Loucy (cell line): ENCODE measurements at regions not wholly inside any gene's neighbourhood (a gene's known extent, or its start where the extent isn't known, plus 50 kb on each side); places are given as distances from the start of the nearest gene placed in this dataset.

Experiments used
- EZH2phosphoT487 ChIP-seq: fragments of 200-600 bp; IDR thresholded peaks from 2 replicates; pipeline ENCODE4 v1.6.1; 2018; ENCODE audit warnings: antibody characterized with exemption, mild to moderate bottlenecking, moderate library complexity, borderline replicate concordance
- TF ChIP-seq, protein P1 (sequence below): fragments of 200-600 bp; sonication (generic); conservative IDR thresholded peaks from 2 replicates; pipeline ENCODE4 v1.5.1; 2014; ENCODE audit warnings: mild to moderate bottlenecking, antibody characterized with exemption, low read length

DNA sequence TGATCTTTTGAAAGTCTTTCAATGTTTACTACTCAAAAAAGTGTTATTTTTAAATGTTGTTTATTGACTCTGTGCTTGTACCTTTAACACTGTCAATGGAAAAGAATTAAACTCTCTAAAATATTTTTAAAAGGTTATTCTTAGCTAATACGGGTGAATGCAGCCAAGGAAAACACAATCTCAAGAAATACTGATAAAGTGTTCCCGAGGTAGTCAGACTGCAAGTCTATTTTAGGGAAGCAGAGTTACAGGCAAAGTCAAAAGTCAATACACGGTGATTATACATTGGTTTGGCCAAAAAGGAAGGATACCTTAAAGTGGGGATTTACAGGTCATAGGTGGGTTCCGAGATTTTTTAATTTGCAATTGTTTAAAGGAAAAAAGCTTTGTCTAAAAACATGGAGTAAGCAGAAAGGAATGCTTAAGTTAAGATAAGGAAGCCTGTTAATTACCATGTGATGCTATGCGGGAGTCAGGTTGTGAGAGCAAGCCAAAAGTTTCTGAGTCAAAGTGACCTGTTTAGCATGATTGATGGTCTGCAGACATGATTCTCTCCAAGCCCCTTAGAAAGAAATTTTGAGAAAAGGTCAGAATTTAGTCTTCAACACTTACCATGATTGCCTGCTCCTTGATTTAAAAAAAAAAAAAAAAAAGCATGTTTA is 288.4 kb downstream of the KLHL4 start:
- TF ChIP-seq, protein P1, sequence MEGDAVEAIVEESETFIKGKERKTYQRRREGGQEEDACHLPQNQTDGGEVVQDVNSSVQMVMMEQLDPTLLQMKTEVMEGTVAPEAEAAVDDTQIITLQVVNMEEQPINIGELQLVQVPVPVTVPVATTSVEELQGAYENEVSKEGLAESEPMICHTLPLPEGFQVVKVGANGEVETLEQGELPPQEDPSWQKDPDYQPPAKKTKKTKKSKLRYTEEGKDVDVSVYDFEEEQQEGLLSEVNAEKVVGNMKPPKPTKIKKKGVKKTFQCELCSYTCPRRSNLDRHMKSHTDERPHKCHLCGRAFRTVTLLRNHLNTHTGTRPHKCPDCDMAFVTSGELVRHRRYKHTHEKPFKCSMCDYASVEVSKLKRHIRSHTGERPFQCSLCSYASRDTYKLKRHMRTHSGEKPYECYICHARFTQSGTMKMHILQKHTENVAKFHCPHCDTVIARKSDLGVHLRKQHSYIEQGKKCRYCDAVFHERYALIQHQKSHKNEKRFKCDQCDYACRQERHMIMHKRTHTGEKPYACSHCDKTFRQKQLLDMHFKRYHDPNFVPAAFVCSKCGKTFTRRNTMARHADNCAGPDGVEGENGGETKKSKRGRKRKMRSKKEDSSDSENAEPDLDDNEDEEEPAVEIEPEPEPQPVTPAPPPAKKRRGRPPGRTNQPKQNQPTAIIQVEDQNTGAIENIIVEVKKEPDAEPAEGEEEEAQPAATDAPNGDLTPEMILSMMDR: no peak
- no peak for TF ChIP-seq EZH2phosphoT487
